ENCODE measurements at regions not wholly inside any gene's neighbourhood (a gene's known extent, or its start where the extent isn't known, plus 50 kb on each side); places are given as distances from the start of the nearest gene placed in this dataset.

GRCh38 chr3:67860429-67860828 lies 206.0 kb upstream of the SUCLG2 start:
- TF ChIP-seq POLR2A (IDR thresholded peaks at IDR 0.05; ENCODE audit: low read length) (no peak), GATA1 (IDR thresholded peaks at IDR 0.05; ENCODE audit: low read depth, low read length) (no peak)

Data from erythroblast (primary cell).